NCI-H460 (cell line): ENCODE measurements at regions not wholly inside any gene's neighbourhood (a gene's known extent, or its start where the extent isn't known, plus 50 kb on each side); places are given as distances from the start of the nearest gene placed in this dataset.
"Not testable (repeated sequence)": the region's sequence is repeated elsewhere in the genome, so short reads cannot be mapped to it uniquely, and the experiment has no call there.

Source experiments
- DNase-seq: peaks from one replicate; pipeline ENCODE4 v3.0.0-alpha.2; 2016; ENCODE audit warnings: low read depth; ENCODE audit errors: extremely low read depth

GRCh38 chrY:8807648-8808408 lies 529.4 kb upstream of the TSPY4 start:
- DNase-seq = no peak

GRCh38 chrY:8808611-8809010 lies 528.7 kb upstream of the TSPY4 start:
- no peak for DNase-seq

GRCh38 chrY:8809076-8809475 lies 528.2 kb upstream of the TSPY4 start:
- DNase-seq = no peak

GRCh38 chrY:8814143-8814542 lies 523.1 kb upstream of the TSPY4 start:
- no peak for DNase-seq

- DNase-seq = no peak
These were observed 521.6 kb upstream of the TSPY4 start for GRCh38 chrY:8815616-8816015.

GRCh38 chrY:8820032-8820431 lies 517.2 kb upstream of the TSPY4 start:
- DNase-seq = no peak

GRCh38 chrY:8821106-8821505 lies 516.2 kb upstream of the TSPY4 start:
- no peak for DNase-seq

- DNase-seq = no peak
These were observed 485.0 kb upstream of the TSPY4 start for GRCh38 chrY:8852278-8852677.

- no peak for DNase-seq
These were observed 448.9 kb upstream of the TSPY4 start for GRCh38 chrY:8888371-8888770.

- no peak for DNase-seq
These were observed 439.4 kb upstream of the TSPY4 start for GRCh38 chrY:8897876-8898275.

- no peak for DNase-seq
These were observed 432.1 kb upstream of the TSPY4 start for GRCh38 chrY:8905141-8905540.

GRCh38 chrY:8922576-8922975 lies 414.7 kb upstream of the TSPY4 start:
- not testable (repeated sequence) for DNase-seq
